ENCODE measurements at regions not wholly inside any gene's neighbourhood (a gene's known extent, or its start where the extent isn't known, plus 50 kb on each side); places are given as distances from the start of the nearest gene placed in this dataset.

GRCh38 chr5:71862087-71862486 lies 143.0 kb downstream of the CARTPT start:
- Histone ChIP-seq H3K4me1 (ENCODE audit: insufficient read depth) (peaks cover 13% of the 10 kb centered on the region), H3K9me3 (ENCODE audit: low read depth) (no peaks in the 10 kb centered on the region), H3K27me3 (replicated peaks; ENCODE audit: insufficient read depth) (peaks cover 29% of the 10 kb centered on the region), H4K20me1 (ENCODE audit: insufficient read depth) (no peaks in the 10 kb centered on the region), H2AFZ (no peak overlapping the region), H3K4me3 (no peak overlapping the region), H3K27ac (no peak overlapping the region), H3K9ac (no peak overlapping the region), H3F3A (ENCODE audit: insufficient read depth) (peaks cover 10% of the 10 kb centered on the region; the same call in 1 of the 2 replicates), H3K79me2 (ENCODE audit: insufficient read depth) (no peaks in the 10 kb centered on the region), H3K36me3 (ENCODE audit: low read depth) (no peaks in the 10 kb centered on the region), H3K9me2 (ENCODE audit: insufficient read depth) (no peaks in the 10 kb centered on the region), H3K4me2 (ENCODE audit: unreplicated experiment) (no peak overlapping the region)
- in situ Hi-C loops (cut with MboI), result no loop called here
- 30 to 52% methylated on average over 1 of the region's 1 CpG for WGBS, 2 experiments (ENCODE audit: low coverage in 1 of 2, low lambda C conversion rate in 2 of 2, missing lambda C conversion rate in 2 of 2)
- DNase-seq, result no peak
- TF ChIP-seq EZH2phosphoT487 (IDR thresholded peaks at IDR 0.05; ENCODE audit: insufficient read depth, low read depth) (no peak), EZH2 (IDR thresholded peaks at IDR 0.05; ENCODE audit: insufficient read depth, poor library complexity, severe bottlenecking) (no peak)

- 35 to 42% methylated on average over 1 of the region's 1 CpG for WGBS, 2 experiments (ENCODE audit: low coverage in 1 of 2, low lambda C conversion rate in 2 of 2, missing lambda C conversion rate in 2 of 2)
- Histone ChIP-seq H3K4me2 (ENCODE audit: unreplicated experiment) (no peak overlapping the region), H3K79me2 (ENCODE audit: insufficient read depth) (no peaks in the 10 kb centered on the region), H3K4me3 (no peak overlapping the region), H3K36me3 (ENCODE audit: low read depth) (no peaks in the 10 kb centered on the region), H3K9me2 (ENCODE audit: insufficient read depth) (no peaks in the 10 kb centered on the region), H3K9me3 (ENCODE audit: low read depth) (no peaks in the 10 kb centered on the region), H3K27me3 (replicated peaks; ENCODE audit: insufficient read depth) (peaks cover 29% of the 10 kb centered on the region), H3F3A (ENCODE audit: insufficient read depth) (peaks cover 10% of the 10 kb centered on the region; the same call in 1 of the 2 replicates), H2AFZ (no peak overlapping the region), H3K27ac (no peak overlapping the region), H4K20me1 (ENCODE audit: insufficient read depth) (no peaks in the 10 kb centered on the region), H3K9ac (no peak overlapping the region), H3K4me1 (ENCODE audit: insufficient read depth) (peaks cover 13% of the 10 kb centered on the region)
- in situ Hi-C loops (cut with MboI), result no loop called here
- TF ChIP-seq EZH2 (IDR thresholded peaks at IDR 0.05; ENCODE audit: insufficient read depth, poor library complexity, severe bottlenecking), result no peak
- TF ChIP-seq EZH2phosphoT487 (IDR thresholded peaks at IDR 0.05; ENCODE audit: insufficient read depth, low read depth), result no peak
- no peak for DNase-seq
These were observed 143.5 kb downstream of the CARTPT start for GRCh38 chr5:71862507-71863060.

GRCh38 chr5:71864730-71865601 lies 145.9 kb downstream of the CARTPT start:
- no peak overlapping the region for H3K27ac ChIP-seq
- in situ Hi-C loops (cut with MboI), result no loop called here
- peaks cover 10% of the 10 kb centered on the region; the same call in 1 of the 2 replicates for H3F3A ChIP-seq (ENCODE audit: insufficient read depth)
- WGBS, 2 experiments (ENCODE audit: low coverage in 1 of 2, low lambda C conversion rate in 2 of 2, missing lambda C conversion rate in 2 of 2), result 24 to 29% methylated on average over 8 of the region's 8 CpGs
- no peaks in the 10 kb centered on the region for H3K9me2 ChIP-seq (ENCODE audit: insufficient read depth)
- peaks cover 2% of the 10 kb centered on the region for H3K9me3 ChIP-seq (ENCODE audit: low read depth)
- TF ChIP-seq EZH2phosphoT487 (IDR thresholded peaks at IDR 0.05; ENCODE audit: insufficient read depth, low read depth) (no peak), EZH2 (IDR thresholded peaks at IDR 0.05; ENCODE audit: insufficient read depth, poor library complexity, severe bottlenecking) (no peak)
- peaks cover 23% of the 10 kb centered on the region for H3K27me3 ChIP-seq (replicated peaks; ENCODE audit: insufficient read depth)
- no peaks in the 10 kb centered on the region for H3K79me2 ChIP-seq (ENCODE audit: insufficient read depth)
- H3K4me3 ChIP-seq, result no peak overlapping the region
- peak; percentile 81 for DNase-seq
- H3K4me2 ChIP-seq (ENCODE audit: unreplicated experiment), result peak overlapping the region; percentile 53
- H2AFZ ChIP-seq, result no peak overlapping the region
- H3K9ac ChIP-seq, result no peak overlapping the region
- H3K36me3 ChIP-seq (ENCODE audit: low read depth), result no peaks in the 10 kb centered on the region
- H4K20me1 ChIP-seq (ENCODE audit: insufficient read depth), result no peaks in the 10 kb centered on the region
- peaks cover 13% of the 10 kb centered on the region for H3K4me1 ChIP-seq (ENCODE audit: insufficient read depth)

GRCh38 chr5:71865665-71866320 lies 146.7 kb downstream of the CARTPT start:
- 86 to 100% methylated on average over 3 of the region's 3 CpGs for WGBS, 2 experiments (ENCODE audit: low coverage in 1 of 2, low lambda C conversion rate in 2 of 2, missing lambda C conversion rate in 2 of 2)
- Histone ChIP-seq H3K4me3 (no peak overlapping the region), H3K9me2 (ENCODE audit: insufficient read depth) (no peaks in the 10 kb centered on the region), H3K36me3 (ENCODE audit: low read depth) (no peaks in the 10 kb centered on the region), H2AFZ (no peak overlapping the region), H3K79me2 (ENCODE audit: insufficient read depth) (no peaks in the 10 kb centered on the region), H3K4me2 (ENCODE audit: unreplicated experiment) (peak overlapping the region; percentile 53), H3K27me3 (replicated peaks; ENCODE audit: insufficient read depth) (peaks cover 21% of the 10 kb centered on the region), H3K9me3 (ENCODE audit: low read depth) (peaks cover 8% of the 10 kb centered on the region), H3K4me1 (ENCODE audit: insufficient read depth) (peaks cover 13% of the 10 kb centered on the region), H4K20me1 (ENCODE audit: insufficient read depth) (no peaks in the 10 kb centered on the region), H3K27ac (no peak overlapping the region), H3F3A (ENCODE audit: insufficient read depth) (peaks cover 10% of the 10 kb centered on the region; the same call in 1 of the 2 replicates), H3K9ac (no peak overlapping the region)
- no peak for TF ChIP-seq EZH2phosphoT487 (IDR thresholded peaks at IDR 0.05; ENCODE audit: insufficient read depth, low read depth)
- in situ Hi-C loops (cut with MboI), result no loop called here
- no peak for DNase-seq
